GM21825 (cell line): ENCODE measurements at regions not wholly inside any gene's neighbourhood (a gene's known extent, or its start where the extent isn't known, plus 50 kb on each side); places are given as distances from the start of the nearest gene placed in this dataset.

ENCODE experiments used
- ATAC-seq: cut with Tn5 transposase; IDR thresholded peaks from one replicate; pipeline ENCODE4 v1.9.1; 2021; ENCODE audit warnings: mild to moderate bottlenecking, moderate library complexity; ENCODE audit not compliant: unreplicated experiment

- no peak for ATAC-seq
Observed at GRCh38 chr4:15270201-15270600, 157.6 kb upstream of the C1QTNF7 start.

- ATAC-seq: no peak
Observed at GRCh38 chr4:15286041-15286440, 141.8 kb upstream of the C1QTNF7 start.

- no peak for ATAC-seq
Observed at GRCh38 chr4:15291122-15291521, 136.7 kb upstream of the C1QTNF7 start.

- ATAC-seq: no peak
Observed at GRCh38 chr4:15293711-15294110, 134.1 kb upstream of the C1QTNF7 start.

- ATAC-seq: no peak
Observed at GRCh38 chr4:15294202-15294601, 133.6 kb upstream of the C1QTNF7 start.

- no peak for ATAC-seq
Observed at GRCh38 chr4:15294832-15295231, 133.0 kb upstream of the C1QTNF7 start.

GRCh38 chr4:15295421-15296162 lies 132.2 kb upstream of the C1QTNF7 start:
- no peak for ATAC-seq

GRCh38 chr4:15297344-15297743 lies 130.5 kb upstream of the C1QTNF7 start:
- no peak for ATAC-seq

- no peak for ATAC-seq
Observed at GRCh38 chr4:15299627-15300026, 128.2 kb upstream of the C1QTNF7 start.

- ATAC-seq: no peak
Observed at GRCh38 chr4:15303052-15303641, 124.7 kb upstream of the C1QTNF7 start.

- no peak for ATAC-seq
Observed at GRCh38 chr4:15314974-15315373, 112.9 kb upstream of the C1QTNF7 start.

- ATAC-seq: no peak
Observed at GRCh38 chr4:15317246-15317645, 110.6 kb upstream of the C1QTNF7 start.

GRCh38 chr4:15318621-15319348 lies 109.0 kb upstream of the C1QTNF7 start:
- no peak for ATAC-seq

GRCh38 chr4:15320121-15320678 lies 107.6 kb upstream of the C1QTNF7 start:
- no peak for ATAC-seq

- ATAC-seq: no peak
Observed at GRCh38 chr4:15322006-15322405, 105.8 kb upstream of the C1QTNF7 start.

GRCh38 chr4:15325987-15326386 lies 101.8 kb upstream of the C1QTNF7 start:
- ATAC-seq: no peak

GRCh38 chr4:15327311-15328298 lies 100.2 kb upstream of the C1QTNF7 start:
- no peak for ATAC-seq

- ATAC-seq: no peak
Observed at GRCh38 chr4:15331930-15332329, 95.9 kb upstream of the C1QTNF7 start.

GRCh38 chr4:15332377-15332776 lies 95.5 kb upstream of the C1QTNF7 start:
- no peak for ATAC-seq
